ENCODE measurements at regions not wholly inside any gene's neighbourhood (a gene's known extent, or its start where the extent isn't known, plus 50 kb on each side); places are given as distances from the start of the nearest gene placed in this dataset.

- peak; percentile 68 for TF ChIP-seq GATA2 (IDR thresholded peaks at IDR 0.05; ENCODE audit: low read depth, low read length)
- no peak for TF ChIP-seq GATA3 (IDR thresholded peaks at IDR 0.05; ENCODE audit: low read depth, low read length)
Measured at GRCh38 chr18:56214706-56215105, 423.7 kb downstream of the TXNL1 start.

Measured in SH-SY5Y (cell line).